ENCODE measurements at regions not wholly inside any gene's neighbourhood (a gene's known extent, or its start where the extent isn't known, plus 50 kb on each side); places are given as distances from the start of the nearest gene placed in this dataset.

GRCh38 chr1:238489006-238489405 is 598.3 kb upstream of the ZP4 start:
- no peak for TF ChIP-seq YY1 (tag by site-specific recombination; IDR thresholded peaks at IDR 0.05)
- TF ChIP-seq ZNF324 (tag by site-specific recombination; IDR thresholded peaks at IDR 0.05): no peak
- TF ChIP-seq CTCF (tag by site-specific recombination; IDR thresholded peaks at IDR 0.05): no peak
- no peak for TF ChIP-seq ZNF561 (tag by site-specific recombination; IDR thresholded peaks at IDR 0.05; ENCODE audit: borderline replicate concordance)
- TF ChIP-seq SCRT1 (tag by site-specific recombination; IDR thresholded peaks at IDR 0.05; ENCODE audit: borderline replicate concordance): no peak
